Neural crest cell (in vitro differentiated cells): ENCODE measurements at regions not wholly inside any gene's neighbourhood (a gene's known extent, or its start where the extent isn't known, plus 50 kb on each side); places are given as distances from the start of the nearest gene placed in this dataset.

Experiments used
- DNase-seq: peaks from one replicate; pipeline ENCODE4 v3.0.0; 2021; ENCODE audit warnings: low read depth, mixed read lengths, low spot score
- H3K27ac Mint-ChIP-seq: one replicate; pipeline ENCODE4 v1.8.0; 2021; ENCODE audit warnings: mild to moderate bottlenecking, mixed read lengths; ENCODE audit not compliant: unreplicated experiment
- H3K27me3 Mint-ChIP-seq: 2 replicates; pipeline ENCODE4 v1.8.0; 2021; ENCODE audit warnings: low read depth, mild to moderate bottlenecking, mixed read lengths
- H3K36me3 Mint-ChIP-seq: 2 replicates; pipeline ENCODE4 v1.8.0; 2021; ENCODE audit warnings: low read depth, mild to moderate bottlenecking, mixed read lengths
- H3K4me1 Mint-ChIP-seq: 2 replicates; pipeline ENCODE4 v1.8.0; 2021; ENCODE audit warnings: mixed read lengths
- H3K4me3 Mint-ChIP-seq: one replicate; pipeline ENCODE4 v1.8.0; 2021; ENCODE audit warnings: mild to moderate bottlenecking, mixed read lengths
- H3K9me3 Mint-ChIP-seq: 2 replicates; pipeline ENCODE4 v1.8.0; 2021; ENCODE audit warnings: mixed read lengths
- TF ChIP-seq, protein P1 (sequence below): fragments of 200-600 bp; sonication (generic); conservative IDR thresholded peaks from 2 replicates; pipeline ENCODE4 v1.5.0; 2021; ENCODE audit warnings: antibody characterized with exemption, mild to moderate bottlenecking

DNA sequence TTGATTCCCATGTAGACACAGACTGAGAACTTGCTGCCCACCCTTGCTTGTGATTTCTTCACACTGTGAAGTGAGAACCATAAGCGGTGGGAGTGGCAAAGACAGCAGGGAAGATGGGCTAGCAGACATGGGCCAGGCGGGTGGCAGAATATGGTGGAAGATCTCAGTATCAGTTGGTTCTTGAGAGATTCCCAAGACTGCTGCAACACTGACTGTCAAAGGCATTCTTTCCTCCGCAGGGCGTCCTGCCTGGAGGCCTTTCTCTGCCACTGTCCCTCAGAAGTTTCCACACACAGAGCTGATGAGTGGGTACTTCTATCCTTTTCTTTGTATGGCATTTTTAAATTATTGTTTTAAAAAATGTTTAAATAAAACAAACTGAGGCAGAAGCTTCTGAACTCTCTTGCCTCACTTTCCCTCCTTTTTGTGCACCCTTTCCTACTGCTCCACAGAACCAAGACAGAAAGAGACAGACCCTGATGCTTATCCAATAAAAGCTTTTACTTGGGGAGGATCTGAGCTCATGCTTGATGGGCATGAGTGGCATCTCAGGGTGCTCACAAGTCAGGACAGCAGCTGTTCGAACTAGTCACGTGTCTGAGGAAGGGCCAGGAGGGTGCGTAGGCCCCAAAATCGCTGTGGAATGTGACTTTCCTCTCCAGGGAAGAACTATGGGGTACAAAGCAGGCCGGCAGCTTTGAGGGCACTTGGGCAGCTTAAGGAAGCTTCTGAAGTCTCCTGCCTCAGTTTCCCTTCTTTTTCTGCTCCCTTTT lies 104.7 kb upstream of the PCGF5 start:
- Mint-ChIP-seq H3K27me3 (no peaks in the 10 kb centered on the region), H3K36me3 (no peaks in the 10 kb centered on the region), H3K4me1 (peaks cover 9% of the 10 kb centered on the region), H3K9me3 (no peaks in the 10 kb centered on the region), H3K27ac (no peak overlapping the region), H3K4me3 (no peak overlapping the region)
- TF ChIP-seq, protein P1, sequence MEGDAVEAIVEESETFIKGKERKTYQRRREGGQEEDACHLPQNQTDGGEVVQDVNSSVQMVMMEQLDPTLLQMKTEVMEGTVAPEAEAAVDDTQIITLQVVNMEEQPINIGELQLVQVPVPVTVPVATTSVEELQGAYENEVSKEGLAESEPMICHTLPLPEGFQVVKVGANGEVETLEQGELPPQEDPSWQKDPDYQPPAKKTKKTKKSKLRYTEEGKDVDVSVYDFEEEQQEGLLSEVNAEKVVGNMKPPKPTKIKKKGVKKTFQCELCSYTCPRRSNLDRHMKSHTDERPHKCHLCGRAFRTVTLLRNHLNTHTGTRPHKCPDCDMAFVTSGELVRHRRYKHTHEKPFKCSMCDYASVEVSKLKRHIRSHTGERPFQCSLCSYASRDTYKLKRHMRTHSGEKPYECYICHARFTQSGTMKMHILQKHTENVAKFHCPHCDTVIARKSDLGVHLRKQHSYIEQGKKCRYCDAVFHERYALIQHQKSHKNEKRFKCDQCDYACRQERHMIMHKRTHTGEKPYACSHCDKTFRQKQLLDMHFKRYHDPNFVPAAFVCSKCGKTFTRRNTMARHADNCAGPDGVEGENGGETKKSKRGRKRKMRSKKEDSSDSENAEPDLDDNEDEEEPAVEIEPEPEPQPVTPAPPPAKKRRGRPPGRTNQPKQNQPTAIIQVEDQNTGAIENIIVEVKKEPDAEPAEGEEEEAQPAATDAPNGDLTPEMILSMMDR = no peak
- DNase-seq = no peak

DNA sequence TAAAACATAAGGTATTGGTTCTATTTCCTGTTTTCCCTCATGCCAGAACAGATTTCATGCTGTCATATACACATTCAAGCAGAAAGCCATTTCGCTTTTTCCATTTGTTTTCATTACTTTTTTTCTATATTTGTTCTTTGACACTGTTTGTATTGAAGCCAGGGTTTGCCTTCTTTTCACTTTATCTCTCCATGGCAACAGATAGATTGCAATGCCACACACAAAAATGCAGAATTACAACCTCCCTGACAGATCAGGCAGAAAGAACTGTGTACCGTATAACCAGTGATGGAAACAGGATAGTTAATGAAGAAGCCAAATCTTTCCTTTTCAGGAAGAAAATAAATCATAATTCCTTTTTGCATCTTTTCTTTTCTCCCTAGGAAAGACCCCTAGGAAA lies 103.0 kb upstream of the PCGF5 start:
- DNase-seq = no peak
- Mint-ChIP-seq H3K9me3 (no peaks in the 10 kb centered on the region), H3K36me3 (no peaks in the 10 kb centered on the region), H3K4me1 (peaks cover 9% of the 10 kb centered on the region), H3K27ac (no peak overlapping the region), H3K27me3 (no peaks in the 10 kb centered on the region), H3K4me3 (no peak overlapping the region)
- TF ChIP-seq, protein P1 = no peak

DNA sequence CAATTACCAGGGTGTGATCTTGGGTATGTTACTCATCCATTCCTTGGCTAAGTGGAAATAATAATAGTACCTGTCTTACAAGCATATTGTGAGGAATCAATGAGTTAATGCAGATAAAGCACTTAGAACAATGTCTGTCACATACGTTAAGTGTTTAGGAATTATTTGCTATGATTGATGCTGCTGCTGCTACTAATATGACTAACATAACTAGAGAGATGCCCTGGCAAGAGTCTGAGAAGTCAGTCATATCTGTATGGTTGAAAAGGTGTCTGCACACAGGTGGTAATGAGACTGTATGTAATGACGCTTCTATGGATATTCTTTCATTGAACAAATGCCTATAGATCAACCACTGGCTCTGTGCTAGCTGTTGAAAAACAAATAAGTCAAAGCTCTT lies 100.1 kb upstream of the PCGF5 start:
- peaks cover 9% of the 10 kb centered on the region for H3K4me1 Mint-ChIP-seq
- no peak for DNase-seq
- no peaks in the 10 kb centered on the region for H3K9me3 Mint-ChIP-seq
- H3K36me3 Mint-ChIP-seq = no peaks in the 10 kb centered on the region
- H3K27me3 Mint-ChIP-seq = no peaks in the 10 kb centered on the region
- TF ChIP-seq, protein P1 = no peak
- H3K4me3 Mint-ChIP-seq = no peak overlapping the region
- H3K27ac Mint-ChIP-seq = no peak overlapping the region

DNA sequence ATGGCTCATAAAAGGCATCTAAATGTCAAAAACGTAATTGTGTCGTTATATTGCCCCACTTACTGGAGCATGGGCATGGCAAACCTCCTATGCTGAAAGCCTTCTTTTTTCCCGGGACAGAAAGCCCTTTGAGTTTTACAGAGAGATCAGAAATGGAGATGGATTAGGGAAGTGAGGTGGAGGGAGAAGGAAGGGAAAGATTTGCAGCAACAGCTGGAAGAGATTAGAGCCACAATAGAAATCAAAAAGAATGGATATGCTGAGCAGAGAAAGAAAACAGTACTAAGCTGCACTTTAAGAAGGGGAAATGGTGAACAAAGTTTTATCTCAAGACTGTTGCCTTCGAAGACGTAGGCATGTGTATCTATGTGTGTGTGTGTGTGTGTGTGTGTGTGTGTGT lies 97.2 kb upstream of the PCGF5 start:
- Mint-ChIP-seq H3K4me3 (no peak overlapping the region), H3K27me3 (no peaks in the 10 kb centered on the region), H3K27ac (no peak overlapping the region)

DNA sequence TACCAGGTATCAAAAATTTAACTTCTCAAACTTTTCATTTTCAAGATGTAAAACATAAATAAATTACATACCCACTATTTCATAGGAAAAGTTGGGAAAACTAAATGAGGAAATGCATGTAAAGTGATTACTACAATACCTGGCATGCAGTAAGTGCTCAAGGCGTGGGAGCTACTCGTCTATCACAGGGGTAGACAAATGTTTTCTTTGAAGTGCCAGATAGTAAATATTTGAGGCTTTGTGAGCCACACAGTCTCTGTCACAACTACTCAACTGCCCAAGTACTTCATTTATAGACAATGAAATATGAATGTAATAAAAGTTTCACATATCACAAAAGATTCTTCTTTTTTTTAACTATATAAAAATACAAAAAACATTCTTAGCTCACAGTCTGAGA lies 96.4 kb upstream of the PCGF5 start:
- no peak for DNase-seq
- no peak overlapping the region for H3K4me3 Mint-ChIP-seq
- no peaks in the 10 kb centered on the region for H3K27me3 Mint-ChIP-seq
- TF ChIP-seq, protein P1 = no peak
- H3K36me3 Mint-ChIP-seq = no peaks in the 10 kb centered on the region
- H3K27ac Mint-ChIP-seq = no peak overlapping the region
- H3K9me3 Mint-ChIP-seq = peaks cover 4% of the 10 kb centered on the region
- no peaks in the 10 kb centered on the region for H3K4me1 Mint-ChIP-seq

More for the DNA sequence above, 97.2 kb upstream of the PCGF5 start:
- Mint-ChIP-seq H3K9me3 (peaks cover 4% of the 10 kb centered on the region), H3K36me3 (no peaks in the 10 kb centered on the region), H3K4me1 (no peaks in the 10 kb centered on the region)
- DNase-seq = no peak
- TF ChIP-seq, protein P1 = no peak
